Skeletal muscle satellite cell (primary cell): ENCODE measurements at regions not wholly inside any gene's neighbourhood (a gene's known extent, or its start where the extent isn't known, plus 50 kb on each side); places are given as distances from the start of the nearest gene placed in this dataset.

Source experiments
- H3K27me3 ChIP-seq: 2 replicates; pipeline ENCODE4 v1.7.0; 2013; ENCODE audit warnings: low read length; ENCODE audit not compliant: control insufficient read depth, insufficient read depth
- H3K36me3 ChIP-seq: 2 replicates; pipeline ENCODE4 v1.7.0; 2013; ENCODE audit warnings: mild to moderate bottlenecking, control low read depth, low read length; ENCODE audit not compliant: insufficient read depth
- H3K4me1 ChIP-seq: 2 replicates; pipeline ENCODE4 v1.7.0; 2013; ENCODE audit warnings: low read length; ENCODE audit not compliant: control insufficient read depth, insufficient read depth
- H3K4me2 ChIP-seq: 2 replicates; pipeline ENCODE4 v1.7.0; 2013; ENCODE audit warnings: mild to moderate bottlenecking, low read length
- H3K4me3 ChIP-seq: 2 replicates; pipeline ENCODE4 v1.7.0; 2013; ENCODE audit warnings: low read length
- H3K9ac ChIP-seq: 2 replicates; pipeline ENCODE4 v1.7.0; 2013; ENCODE audit warnings: mild to moderate bottlenecking, low read depth, low read length, moderate library complexity
- H3K9me3 ChIP-seq: replicated peaks from 2 replicates; pipeline ENCODE4 v1.7.0; 2013; ENCODE audit warnings: mild to moderate bottlenecking, control low read depth, low read length

DNA sequence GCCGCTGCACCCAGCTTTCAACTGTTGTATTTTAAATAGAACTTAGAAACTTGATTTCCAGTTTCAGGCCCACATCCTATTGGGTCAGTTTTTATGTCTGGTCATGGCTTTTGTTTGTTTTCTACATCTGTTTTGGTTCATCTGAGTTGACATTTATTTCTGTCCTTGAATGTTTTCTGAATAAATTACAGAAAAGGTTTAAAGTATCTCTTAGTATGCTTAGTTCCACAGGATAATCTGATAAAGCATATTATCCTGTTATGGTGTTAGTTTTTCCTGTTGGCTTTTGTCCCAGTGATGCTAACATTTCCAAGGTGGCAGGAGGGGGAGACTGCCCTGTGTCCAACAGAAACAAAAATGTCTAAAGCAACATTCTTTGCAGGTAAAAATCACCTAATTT is 733.2 kb downstream of the INHBA start:
- H3K4me3 ChIP-seq, result no peak overlapping the region
- H3K9ac ChIP-seq, result no peak overlapping the region
- no peaks in the 10 kb centered on the region for H3K27me3 ChIP-seq

DNA sequence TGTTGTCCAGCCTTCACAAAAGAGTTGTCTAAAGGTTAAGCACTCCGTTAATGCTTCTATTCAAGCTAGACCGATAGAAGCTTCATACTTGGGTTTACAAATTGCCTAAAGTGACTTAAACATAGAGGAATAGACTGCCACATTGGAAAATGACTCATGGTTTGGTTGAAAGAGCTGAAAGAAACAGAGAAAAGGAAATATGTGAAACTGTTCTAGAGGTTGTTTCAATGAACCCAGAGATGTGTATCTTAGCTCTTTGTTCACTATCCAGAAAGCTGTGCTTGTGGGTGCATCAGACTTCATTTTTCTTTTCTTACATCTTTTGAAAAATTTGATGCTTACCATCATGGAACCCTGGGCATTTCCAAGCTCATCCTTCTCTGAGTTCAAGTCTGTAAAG is 736.2 kb downstream of the INHBA start:
- Histone ChIP-seq H3K4me2 (no peak overlapping the region), H3K9me3 (no peaks in the 10 kb centered on the region), H3K36me3 (no peaks in the 10 kb centered on the region), H3K27me3 (no peaks in the 10 kb centered on the region), H3K9ac (no peak overlapping the region), H3K4me3 (no peak overlapping the region), H3K4me1 (no peaks in the 10 kb centered on the region)

More for the DNA sequence above, 733.2 kb downstream of the INHBA start:
- Histone ChIP-seq H3K4me2 (no peak overlapping the region), H3K9me3 (no peaks in the 10 kb centered on the region), H3K4me1 (no peaks in the 10 kb centered on the region), H3K36me3 (no peaks in the 10 kb centered on the region)

DNA sequence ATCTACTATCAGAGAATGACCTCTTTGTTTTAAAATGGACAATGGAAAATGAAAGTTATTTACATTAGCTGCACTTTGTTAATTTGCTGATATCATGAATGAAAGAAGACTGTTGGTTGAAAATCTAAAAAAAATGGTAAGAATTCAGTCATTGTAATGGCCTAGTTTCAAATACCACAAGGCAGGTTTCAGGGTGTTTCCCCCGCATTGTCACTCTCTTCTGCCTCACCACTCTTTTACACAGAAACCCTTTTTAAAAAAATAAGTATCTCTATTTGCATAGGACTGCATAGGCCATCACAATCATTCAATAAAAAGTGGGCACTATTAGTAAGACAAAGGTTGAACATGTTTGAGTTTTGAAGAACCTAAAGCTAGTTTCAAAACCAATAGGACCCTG is 737.1 kb downstream of the INHBA start:
- no peaks in the 10 kb centered on the region for H3K9me3 ChIP-seq
- no peak overlapping the region for H3K4me3 ChIP-seq
- H3K4me1 ChIP-seq, result no peaks in the 10 kb centered on the region
- no peaks in the 10 kb centered on the region for H3K27me3 ChIP-seq
- H3K9ac ChIP-seq, result no peak overlapping the region
- H3K4me2 ChIP-seq, result no peak overlapping the region
- H3K36me3 ChIP-seq, result no peaks in the 10 kb centered on the region

DNA sequence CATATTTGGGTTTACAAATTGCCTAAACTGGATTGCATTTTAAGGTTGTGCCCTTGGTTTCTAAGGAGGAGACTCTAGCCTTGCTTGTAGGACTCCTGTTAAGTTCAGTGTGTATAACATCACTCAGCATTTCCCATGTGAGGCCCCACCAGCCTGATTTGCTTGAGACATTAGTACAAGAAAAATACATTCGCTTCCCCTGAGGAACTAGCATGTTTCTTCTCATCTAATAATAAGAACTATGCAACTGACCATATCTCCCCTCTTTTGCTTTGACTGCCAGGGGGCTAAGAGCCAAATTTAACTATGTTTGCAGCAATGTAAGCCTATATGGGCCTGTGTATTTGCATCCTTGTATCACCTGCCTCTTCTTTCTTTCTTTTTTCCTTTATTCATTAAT is 737.9 kb downstream of the INHBA start:
- no peak overlapping the region for H3K9ac ChIP-seq
- no peaks in the 10 kb centered on the region for H3K9me3 ChIP-seq
- no peaks in the 10 kb centered on the region for H3K4me1 ChIP-seq
- no peaks in the 10 kb centered on the region for H3K36me3 ChIP-seq
- no peaks in the 10 kb centered on the region for H3K27me3 ChIP-seq
- H3K4me2 ChIP-seq, result no peak overlapping the region
- no peak overlapping the region for H3K4me3 ChIP-seq

DNA sequence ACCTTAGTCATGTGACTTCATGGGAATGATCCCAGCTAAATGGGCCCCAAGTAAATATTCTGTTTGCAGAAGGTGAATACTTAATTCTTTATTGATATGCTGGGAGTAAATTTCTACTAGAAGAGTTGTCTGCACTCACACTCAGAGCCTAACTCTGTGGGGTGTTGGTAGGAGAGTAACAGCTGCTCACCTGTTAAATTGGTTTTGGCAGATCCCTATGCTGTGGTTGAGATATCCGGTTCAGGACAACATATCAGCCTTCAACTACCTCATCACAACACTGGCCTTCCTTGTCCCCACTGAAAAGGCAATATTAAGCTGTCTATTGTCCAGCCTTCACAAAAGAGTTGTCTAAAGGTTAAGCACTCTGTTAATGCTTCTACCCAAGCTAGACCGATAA is 738.3 kb downstream of the INHBA start:
- H3K27me3 ChIP-seq, result no peaks in the 10 kb centered on the region
- no peaks in the 10 kb centered on the region for H3K36me3 ChIP-seq
- H3K9ac ChIP-seq, result no peak overlapping the region
- no peaks in the 10 kb centered on the region for H3K4me1 ChIP-seq
- no peaks in the 10 kb centered on the region for H3K9me3 ChIP-seq
- no peak overlapping the region for H3K4me3 ChIP-seq
- no peak overlapping the region for H3K4me2 ChIP-seq

DNA sequence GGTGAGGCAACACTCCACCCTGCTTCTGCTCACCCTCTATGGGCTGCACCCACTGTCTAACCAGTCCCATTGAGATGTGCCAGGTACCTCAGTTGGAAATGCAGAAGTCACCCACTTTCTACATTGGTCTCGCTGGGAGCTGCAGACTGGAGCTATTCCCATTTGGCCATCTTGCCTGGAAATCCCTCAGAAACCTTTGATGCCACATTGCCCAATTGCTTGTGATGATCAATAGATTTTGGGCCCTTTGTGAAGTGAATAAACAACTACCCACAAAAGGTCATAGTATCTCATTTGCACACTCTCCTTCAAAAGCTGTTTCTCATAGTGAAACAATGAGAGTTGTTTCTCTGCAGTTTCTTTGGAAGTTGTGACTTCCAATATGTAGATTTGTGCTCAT is 742.9 kb downstream of the INHBA start:
- Histone ChIP-seq H3K27me3 (no peaks in the 10 kb centered on the region), H3K4me2 (no peak overlapping the region), H3K9me3 (no peaks in the 10 kb centered on the region), H3K9ac (no peak overlapping the region), H3K36me3 (no peaks in the 10 kb centered on the region), H3K4me3 (no peak overlapping the region), H3K4me1 (no peaks in the 10 kb centered on the region)

DNA sequence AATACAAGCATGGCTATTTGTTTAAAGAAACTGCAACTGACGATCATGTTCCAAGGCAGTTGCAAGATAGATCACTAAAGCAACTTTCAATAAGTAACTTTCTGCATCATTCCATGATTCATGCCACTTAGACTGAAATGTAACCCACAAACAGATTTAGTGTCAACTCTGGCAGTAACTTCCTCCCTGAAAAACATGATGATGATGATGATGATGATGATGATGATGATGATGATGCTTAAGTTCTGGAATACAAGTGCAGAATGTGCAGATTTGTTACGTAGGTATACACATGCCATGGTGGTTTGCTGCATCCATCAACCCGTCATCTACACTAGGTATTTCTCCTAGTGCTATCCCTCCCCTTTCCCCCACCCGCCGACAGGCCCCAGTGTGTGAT is 754.7 kb downstream of the INHBA start:
- H3K9ac ChIP-seq, result no peak overlapping the region
- H3K4me1 ChIP-seq, result no peaks in the 10 kb centered on the region
- H3K27me3 ChIP-seq, result no peaks in the 10 kb centered on the region
- H3K36me3 ChIP-seq, result no peaks in the 10 kb centered on the region
- no peak overlapping the region for H3K4me3 ChIP-seq
- no peaks in the 10 kb centered on the region for H3K9me3 ChIP-seq
- H3K4me2 ChIP-seq, result no peak overlapping the region

DNA sequence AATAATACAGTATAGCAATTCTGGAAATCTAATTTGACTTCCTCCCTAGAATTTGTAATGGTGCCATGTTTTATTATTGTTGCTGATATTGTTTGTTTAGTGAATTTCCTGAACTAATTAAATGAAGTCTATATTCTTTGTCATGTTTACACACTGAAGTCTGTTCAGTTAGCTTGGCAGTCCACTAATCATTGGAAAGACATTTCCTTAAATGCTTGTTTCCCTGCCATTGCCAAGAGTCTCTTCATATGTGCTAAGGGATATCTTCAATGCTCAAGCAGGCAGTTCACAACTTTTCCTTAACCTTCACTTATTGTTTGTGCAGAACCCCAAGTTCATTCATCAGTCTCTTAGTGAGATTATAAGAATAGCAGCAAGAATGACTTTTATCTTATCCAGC is 755.3 kb downstream of the INHBA start:
- Histone ChIP-seq H3K9me3 (no peaks in the 10 kb centered on the region), H3K27me3 (no peaks in the 10 kb centered on the region), H3K4me3 (no peak overlapping the region), H3K4me2 (no peak overlapping the region), H3K4me1 (no peaks in the 10 kb centered on the region), H3K9ac (no peak overlapping the region), H3K36me3 (no peaks in the 10 kb centered on the region)

DNA sequence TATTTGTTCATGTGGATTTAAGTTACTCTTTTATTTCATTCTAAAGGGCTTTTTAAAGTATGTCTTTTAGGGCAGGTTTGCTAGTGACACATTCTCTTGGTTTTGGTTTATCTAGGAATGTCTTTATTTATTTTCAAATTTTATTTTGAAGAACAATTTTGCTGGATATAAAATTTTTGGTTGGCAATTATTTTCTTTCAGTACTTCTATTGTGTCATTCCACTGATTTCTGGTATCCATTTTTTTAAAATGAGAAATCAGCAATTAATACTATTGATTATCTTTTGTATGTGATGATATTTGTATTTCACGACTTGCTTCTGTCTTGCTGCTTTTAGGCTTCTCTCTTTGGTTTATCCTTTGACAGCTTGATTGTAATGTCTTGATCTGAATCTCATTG is 756.3 kb downstream of the INHBA start:
- Histone ChIP-seq H3K4me2 (no peak overlapping the region), H3K36me3 (no peaks in the 10 kb centered on the region), H3K9me3 (no peaks in the 10 kb centered on the region), H3K9ac (no peak overlapping the region), H3K27me3 (no peaks in the 10 kb centered on the region), H3K4me3 (no peak overlapping the region), H3K4me1 (no peaks in the 10 kb centered on the region)

DNA sequence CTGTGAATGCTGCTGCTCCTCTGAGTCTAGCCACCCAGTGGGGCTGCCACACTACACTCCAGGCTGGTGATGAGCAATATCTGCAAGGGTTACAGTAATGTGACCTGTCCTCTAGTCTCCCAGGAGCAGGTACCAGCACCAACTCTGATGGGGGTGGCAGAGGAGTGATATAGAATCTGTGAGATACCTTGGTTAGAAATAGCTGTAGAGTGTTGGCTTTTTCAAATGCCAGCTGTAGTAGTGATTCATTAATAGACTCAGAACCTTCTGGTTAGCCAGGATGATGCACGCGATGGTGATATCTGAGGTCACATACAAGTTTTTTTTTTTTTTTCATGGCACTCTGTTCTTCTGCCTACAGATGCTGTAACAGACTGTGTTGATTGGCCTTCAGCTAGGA is 757.1 kb downstream of the INHBA start:
- Histone ChIP-seq H3K9ac (no peak overlapping the region), H3K36me3 (no peaks in the 10 kb centered on the region), H3K27me3 (no peaks in the 10 kb centered on the region), H3K4me3 (no peak overlapping the region), H3K4me1 (no peaks in the 10 kb centered on the region), H3K9me3 (no peaks in the 10 kb centered on the region), H3K4me2 (no peak overlapping the region)

DNA sequence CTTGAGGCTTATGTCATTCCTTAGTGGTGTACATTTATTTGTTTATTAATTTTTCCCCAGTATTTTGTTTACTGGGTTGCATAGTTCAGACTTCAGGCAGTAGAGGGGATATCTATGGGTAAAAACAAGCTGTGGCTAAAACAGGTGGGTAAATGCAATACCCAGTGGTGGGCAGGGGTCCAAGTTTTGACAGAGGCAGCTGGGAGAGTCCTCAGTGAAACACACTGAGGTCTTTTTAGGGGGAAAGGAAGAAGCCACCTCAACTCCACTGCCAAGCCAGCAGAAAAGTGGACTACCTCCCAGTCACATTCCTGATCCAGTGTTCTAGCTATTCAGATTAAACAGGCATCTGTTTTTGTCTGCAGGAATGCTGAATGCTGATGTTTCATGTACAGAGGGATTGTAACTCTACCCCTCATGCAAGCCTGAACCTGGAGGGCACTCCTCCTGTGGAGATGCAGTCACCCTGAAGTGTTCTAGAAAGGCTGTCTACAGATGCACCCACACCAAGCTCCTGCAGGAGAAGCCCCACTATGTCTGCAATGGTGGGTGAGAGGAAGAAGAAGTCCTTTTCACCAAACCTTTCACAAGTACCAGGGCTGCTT is 757.8 kb downstream of the INHBA start:
- Histone ChIP-seq H3K9ac (no peak overlapping the region), H3K4me1 (no peaks in the 10 kb centered on the region), H3K36me3 (no peaks in the 10 kb centered on the region), H3K9me3 (no peaks in the 10 kb centered on the region), H3K4me2 (no peak overlapping the region), H3K4me3 (no peak overlapping the region), H3K27me3 (no peaks in the 10 kb centered on the region)

DNA sequence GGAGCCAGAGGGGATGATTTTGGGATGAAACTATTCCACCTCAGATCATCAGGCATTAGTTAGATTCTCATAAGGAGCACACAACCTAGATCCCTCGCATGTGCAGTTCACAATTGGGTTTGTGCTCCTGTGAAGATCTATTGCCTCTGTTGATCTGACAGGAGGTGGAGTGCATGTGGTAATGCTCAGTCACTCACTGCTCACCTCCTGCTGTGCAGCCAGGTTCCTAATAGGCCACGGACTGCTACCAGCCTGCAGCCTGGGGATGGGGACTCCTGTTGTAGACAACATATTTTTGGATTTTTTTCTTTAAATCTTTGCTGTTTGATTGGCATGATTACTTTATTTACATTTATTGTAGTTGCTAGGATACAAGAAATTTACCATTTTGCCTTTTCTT is 765.0 kb downstream of the INHBA start:
- Histone ChIP-seq H3K4me3 (no peak overlapping the region), H3K4me2 (no peak overlapping the region), H3K4me1 (no peaks in the 10 kb centered on the region), H3K27me3 (no peaks in the 10 kb centered on the region), H3K9me3 (no peaks in the 10 kb centered on the region), H3K36me3 (no peaks in the 10 kb centered on the region), H3K9ac (no peak overlapping the region)
